ENCODE measurements at regions not wholly inside any gene's neighbourhood (a gene's known extent, or its start where the extent isn't known, plus 50 kb on each side); places are given as distances from the start of the nearest gene placed in this dataset.

DNA sequence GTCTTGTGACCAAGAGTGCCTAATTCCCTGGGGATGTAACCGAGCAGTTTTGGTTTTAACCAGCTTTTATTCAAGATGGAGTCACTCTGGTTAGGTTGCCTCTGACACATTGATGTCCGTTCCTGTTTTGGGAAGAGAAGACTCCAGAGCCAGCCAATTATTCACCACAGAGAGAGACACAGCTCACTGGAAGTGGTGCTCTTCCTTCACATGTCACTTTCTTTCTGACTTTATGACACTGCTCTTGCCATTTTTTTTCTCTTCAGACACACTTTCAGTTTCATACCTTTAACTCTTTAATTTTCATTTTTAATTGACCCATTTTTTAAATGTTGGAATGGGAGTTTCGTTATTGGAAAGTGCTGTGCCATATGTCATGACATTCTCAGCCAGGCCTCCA is 418.4 kb upstream of the FSTL5 start:
- no peak for TF ChIP-seq BCL11A (IDR thresholded peaks at IDR 0.05; ENCODE audit: low read depth in 2 of 2, low read length in 2 of 2)
- TF ChIP-seq FOSL1 (IDR thresholded peaks at IDR 0.05; ENCODE audit: insufficient read depth, low read depth, low read length), result no peak
- TF ChIP-seq EZH2 (IDR thresholded peaks at IDR 0.05; ENCODE audit: low read depth, low read length, severe bottlenecking), result no peak
- TF ChIP-seq CEBPB (IDR thresholded peaks at IDR 0.05; ENCODE audit: low read depth, low read length), result no peak
- TF ChIP-seq EGR1 (IDR thresholded peaks at IDR 0.05; ENCODE audit: borderline replicate concordance, low read depth, low read length), result no peak
- TF ChIP-seq SIRT6 (IDR thresholded peaks at IDR 0.05; ENCODE audit: low read length), result no peak
- TF ChIP-seq, protein P1, sequence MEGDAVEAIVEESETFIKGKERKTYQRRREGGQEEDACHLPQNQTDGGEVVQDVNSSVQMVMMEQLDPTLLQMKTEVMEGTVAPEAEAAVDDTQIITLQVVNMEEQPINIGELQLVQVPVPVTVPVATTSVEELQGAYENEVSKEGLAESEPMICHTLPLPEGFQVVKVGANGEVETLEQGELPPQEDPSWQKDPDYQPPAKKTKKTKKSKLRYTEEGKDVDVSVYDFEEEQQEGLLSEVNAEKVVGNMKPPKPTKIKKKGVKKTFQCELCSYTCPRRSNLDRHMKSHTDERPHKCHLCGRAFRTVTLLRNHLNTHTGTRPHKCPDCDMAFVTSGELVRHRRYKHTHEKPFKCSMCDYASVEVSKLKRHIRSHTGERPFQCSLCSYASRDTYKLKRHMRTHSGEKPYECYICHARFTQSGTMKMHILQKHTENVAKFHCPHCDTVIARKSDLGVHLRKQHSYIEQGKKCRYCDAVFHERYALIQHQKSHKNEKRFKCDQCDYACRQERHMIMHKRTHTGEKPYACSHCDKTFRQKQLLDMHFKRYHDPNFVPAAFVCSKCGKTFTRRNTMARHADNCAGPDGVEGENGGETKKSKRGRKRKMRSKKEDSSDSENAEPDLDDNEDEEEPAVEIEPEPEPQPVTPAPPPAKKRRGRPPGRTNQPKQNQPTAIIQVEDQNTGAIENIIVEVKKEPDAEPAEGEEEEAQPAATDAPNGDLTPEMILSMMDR (IDR thresholded peaks at IDR 0.05; ENCODE audit: control extremely low read depth in 1 of 3, insufficient read depth in 1 of 3, low read depth in 1 of 3, low read length in 3 of 3), result no peak
- no peak for TF ChIP-seq NRF1 (IDR thresholded peaks at IDR 0.05; ENCODE audit: low read depth, low read length)
- TF ChIP-seq POLR2AphosphoS5 (IDR thresholded peaks at IDR 0.05; ENCODE audit: low read depth, low read length), result no peak

Data from H1 (cell line).